GM20000 (cell line): ENCODE measurements at regions not wholly inside any gene's neighbourhood (a gene's known extent, or its start where the extent isn't known, plus 50 kb on each side); places are given as distances from the start of the nearest gene placed in this dataset.
"Not testable (repeated sequence)": the region's sequence is repeated elsewhere in the genome, so short reads cannot be mapped to it uniquely, and the experiment has no call there.

Experiments used
- DNase-seq: peaks from one replicate; pipeline ENCODE4 v3.0.0; 2012; ENCODE audit warnings: low spot score
- CTCF ChIP-seq: IDR thresholded peaks from 2 replicates; pipeline ENCODE4 v1.5.1; 2012; ENCODE audit warnings: mild to moderate bottlenecking, control low read depth; ENCODE audit errors: extremely low read depth, missing control alignments

GRCh38 chr18:14970027-14970426 is 222.1 kb downstream of the ANKRD30B start:
- TF ChIP-seq CTCF, result no peak

GRCh38 chr18:14971461-14972185 is 223.7 kb downstream of the ANKRD30B start:
- no peak for TF ChIP-seq CTCF
- no peak for DNase-seq

More at GRCh38 chr18:14970027-14970426, 222.1 kb downstream of the ANKRD30B start:
- DNase-seq, result no peak

- not testable (repeated sequence) for DNase-seq
These were observed 225.4 kb downstream of the ANKRD30B start for GRCh38 chr18:14973421-14973820.

GRCh38 chr18:14974088-14974487 is 226.1 kb downstream of the ANKRD30B start:
- no peak for DNase-seq

GRCh38 chr18:14974576-14974975 is 226.6 kb downstream of the ANKRD30B start:
- TF ChIP-seq CTCF, result no peak
- DNase-seq, result no peak

More at GRCh38 chr18:14974088-14974487, 226.1 kb downstream of the ANKRD30B start:
- no peak for TF ChIP-seq CTCF

GRCh38 chr18:14975431-14975830 is 227.5 kb downstream of the ANKRD30B start:
- DNase-seq, result no peak
- TF ChIP-seq CTCF, result no peak

GRCh38 chr18:14976736-14977430 is 228.9 kb downstream of the ANKRD30B start:
- DNase-seq, result no peak
- TF ChIP-seq CTCF, result no peak

GRCh38 chr18:14978191-14978590 is 230.2 kb downstream of the ANKRD30B start:
- no peak for TF ChIP-seq CTCF

More at GRCh38 chr18:14978191-14978590, 230.2 kb downstream of the ANKRD30B start:
- DNase-seq, result no peak
